Femur (tissue), 1 donor: ENCODE measurements at regions not wholly inside any gene's neighbourhood (a gene's known extent, or its start where the extent isn't known, plus 50 kb on each side); places are given as distances from the start of the nearest gene placed in this dataset.
"Not testable (repeated sequence)": the region's sequence is repeated elsewhere in the genome, so short reads cannot be mapped to it uniquely, and the experiment has no call there.

Source experiments
- DNase-seq: peaks from one replicate; pipeline ENCODE4 v3.0.0-alpha.2; 2017

DNA sequence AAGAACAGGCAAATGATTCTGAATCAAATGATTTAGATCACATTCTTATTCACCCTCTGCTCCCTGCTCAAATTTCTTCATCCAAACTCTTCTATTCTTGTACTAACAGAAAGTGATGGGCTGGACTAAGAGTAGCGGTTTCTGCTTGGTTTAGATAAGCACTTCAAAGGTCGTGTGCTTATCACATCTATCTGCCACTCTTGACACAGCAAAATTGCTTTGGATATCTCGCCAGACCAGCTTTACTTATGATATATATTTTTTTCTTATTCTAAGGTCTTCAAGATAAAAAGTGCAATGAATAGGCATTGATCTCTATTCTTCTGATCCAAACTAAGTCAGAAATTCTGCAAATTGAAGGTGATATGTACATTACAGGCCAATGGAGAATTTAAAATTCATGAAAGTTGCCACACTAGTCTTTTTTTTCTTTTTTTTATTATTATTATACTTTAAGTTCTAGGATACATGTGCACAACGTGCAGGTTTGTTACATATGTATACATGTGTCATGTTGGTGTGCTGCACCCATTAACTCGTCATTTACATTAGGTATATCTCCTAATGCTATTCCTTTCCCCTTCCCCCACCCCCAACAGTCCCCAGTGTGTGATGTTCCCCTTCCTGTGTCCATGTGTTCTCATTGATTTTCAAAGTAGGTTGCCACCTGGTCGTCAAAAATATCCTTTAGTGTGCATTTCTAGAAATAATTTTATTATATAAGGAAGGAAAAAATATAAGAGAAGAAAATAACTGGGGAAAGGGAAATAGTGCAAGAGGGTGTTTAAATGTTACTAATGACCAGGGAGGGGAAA, 1941.0 kb upstream of the RAG2 start:
- DNase-seq, result no peak

DNA sequence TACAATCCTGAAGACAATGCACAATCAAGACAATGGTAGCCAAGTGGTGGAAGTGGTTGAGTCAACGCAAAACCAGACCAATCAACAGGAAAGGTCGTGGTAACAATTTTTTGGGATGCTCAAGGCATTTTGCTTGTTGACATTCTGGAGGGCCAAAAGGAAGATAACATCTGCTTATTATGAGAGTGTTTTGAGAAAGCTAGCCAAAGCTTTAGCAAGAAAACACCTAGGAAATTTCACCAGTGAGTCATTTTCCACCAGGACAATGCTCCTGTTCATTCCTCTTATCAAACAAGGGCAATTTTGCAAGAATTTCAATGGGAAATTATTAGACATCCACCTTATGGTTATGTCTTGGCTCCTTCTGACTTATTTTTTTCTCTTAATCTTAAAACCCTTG, 1932.2 kb upstream of the RAG2 start:
- no peak for DNase-seq

DNA sequence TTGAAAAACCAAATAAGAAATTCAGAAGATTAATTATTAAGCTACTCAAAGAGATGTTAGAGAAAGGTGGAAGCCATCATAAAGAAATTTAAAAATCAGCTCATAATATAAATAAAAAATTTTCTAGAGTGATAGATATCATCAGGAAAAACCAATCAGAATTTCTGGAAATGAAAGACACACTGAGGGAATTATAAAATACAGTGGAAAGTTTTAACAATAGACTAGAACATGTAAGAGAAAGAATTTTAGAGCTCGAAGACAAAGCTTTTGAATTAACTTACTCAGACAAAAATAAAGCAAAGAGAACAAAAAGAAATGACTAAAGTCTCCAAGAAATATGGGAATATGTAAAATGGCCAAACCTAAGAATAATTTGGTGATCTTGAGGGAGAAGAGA, 1926.9 kb upstream of the RAG2 start:
- DNase-seq, result no peak

DNA sequence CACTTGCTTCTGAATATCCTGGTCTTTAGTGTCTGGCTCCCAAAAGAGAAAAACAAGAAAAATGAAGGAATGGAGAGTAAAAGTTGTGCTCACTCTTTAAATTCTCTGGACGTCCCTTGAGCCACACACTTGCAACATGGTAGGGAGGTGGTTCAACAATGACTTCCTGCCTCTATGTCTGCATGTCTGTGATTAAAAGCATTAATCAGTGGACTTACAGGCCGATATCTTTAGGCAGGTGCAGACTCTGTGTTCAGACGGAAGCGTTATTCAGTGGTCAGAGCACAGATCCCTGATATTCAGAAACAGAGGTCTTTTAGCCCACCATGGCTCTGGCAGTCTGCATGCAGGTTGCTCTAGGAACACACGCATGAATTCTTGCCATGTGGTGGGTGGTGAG, 1920.0 kb upstream of the RAG2 start:
- no peak for DNase-seq

DNA sequence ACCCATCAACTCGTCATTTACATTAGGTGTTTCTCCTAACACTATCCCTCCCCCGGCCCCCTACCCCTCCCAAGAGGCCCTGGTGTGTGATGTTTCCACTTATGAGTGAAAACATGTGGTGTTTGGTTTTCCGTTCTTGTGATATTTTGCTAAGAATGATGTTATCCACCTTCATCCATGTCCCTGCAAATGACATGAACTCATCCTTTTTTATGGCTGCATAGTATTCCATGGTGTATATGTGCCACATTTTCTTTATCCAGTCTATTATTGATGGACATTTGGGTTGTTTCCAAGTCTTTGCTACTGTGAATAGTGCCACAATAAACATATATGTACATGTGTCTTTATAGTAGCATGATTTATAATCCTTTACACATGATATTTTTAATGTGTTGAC, 1914.8 kb upstream of the RAG2 start:
- DNase-seq, result not testable (repeated sequence)

DNA sequence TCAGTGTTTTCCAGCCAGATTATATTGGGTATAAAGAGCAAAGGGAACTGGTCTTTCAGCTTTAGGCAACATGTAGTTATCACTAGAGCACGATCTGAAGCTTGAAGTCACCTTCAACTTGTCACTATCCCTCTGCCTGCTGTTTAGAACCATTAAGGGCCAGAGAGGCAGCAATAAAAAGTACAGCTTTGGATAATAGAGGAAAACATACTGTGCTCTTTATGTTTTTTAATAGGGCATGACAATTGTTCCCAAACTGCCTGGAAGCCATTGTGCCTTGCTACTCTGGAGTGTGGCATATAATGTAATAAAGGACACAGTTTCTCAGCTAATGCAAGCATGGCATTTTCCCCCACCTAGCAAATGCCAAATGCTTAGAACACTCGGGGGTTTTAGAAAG, 1912.0 kb upstream of the RAG2 start:
- no peak for DNase-seq

DNA sequence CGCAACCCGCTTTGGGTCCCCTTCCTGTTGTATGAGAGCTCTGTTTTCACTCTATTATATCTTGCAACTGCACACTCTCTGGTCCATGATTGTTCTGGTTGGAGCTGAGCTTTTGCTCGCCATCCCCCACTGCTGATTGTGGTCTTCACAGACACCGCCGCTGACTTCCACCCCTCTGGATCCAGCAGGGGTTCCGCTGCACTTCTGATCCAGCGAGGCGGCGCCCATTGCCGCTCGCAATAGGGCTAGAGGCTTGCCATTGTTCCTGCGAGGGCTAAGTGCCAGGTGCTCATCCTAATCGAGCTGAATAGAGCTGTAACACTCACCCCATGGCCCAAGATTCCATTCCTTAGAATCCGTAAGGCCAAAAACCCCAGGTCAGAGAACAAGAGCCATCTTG, 1905.8 kb upstream of the RAG2 start:
- DNase-seq, result no peak

DNA sequence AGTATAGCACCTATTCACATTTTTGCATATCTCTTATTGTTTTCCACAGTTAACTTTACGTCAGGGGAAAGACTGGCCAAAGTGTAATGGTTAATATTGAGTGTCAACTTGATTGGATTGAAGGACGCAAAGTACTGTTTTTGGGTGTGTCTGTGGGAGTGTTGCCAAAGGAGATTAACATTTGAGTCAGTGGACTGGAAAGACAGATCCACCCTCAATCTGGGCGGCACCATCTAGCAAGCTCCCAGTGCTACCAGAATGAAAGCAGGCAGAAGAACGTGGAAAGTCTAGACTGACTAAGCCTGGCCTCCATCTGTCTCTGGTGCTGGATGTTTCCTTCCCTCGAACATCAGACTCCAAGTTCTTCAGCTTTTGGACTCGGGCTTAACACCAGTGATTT, 1900.7 kb upstream of the RAG2 start:
- DNase-seq, result no peak

DNA sequence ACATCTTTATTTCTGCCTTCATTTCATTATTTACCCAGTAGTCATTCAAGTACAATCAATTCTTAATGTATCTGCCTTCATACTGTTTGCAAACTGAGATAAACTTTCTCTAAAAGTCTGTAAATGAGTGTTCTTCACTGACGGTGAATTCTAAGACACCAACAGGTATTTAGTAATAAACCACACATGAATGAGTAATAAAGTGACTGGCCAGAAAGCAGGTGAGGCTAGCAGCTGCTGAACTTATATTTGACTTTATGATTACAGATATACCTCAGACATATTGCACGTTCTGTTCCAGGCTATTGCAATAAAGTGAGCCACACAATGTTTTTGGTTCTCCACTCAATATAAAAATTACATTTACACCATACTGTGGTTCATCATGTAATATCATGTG, 1894.0 kb upstream of the RAG2 start:
- DNase-seq, result no peak

DNA sequence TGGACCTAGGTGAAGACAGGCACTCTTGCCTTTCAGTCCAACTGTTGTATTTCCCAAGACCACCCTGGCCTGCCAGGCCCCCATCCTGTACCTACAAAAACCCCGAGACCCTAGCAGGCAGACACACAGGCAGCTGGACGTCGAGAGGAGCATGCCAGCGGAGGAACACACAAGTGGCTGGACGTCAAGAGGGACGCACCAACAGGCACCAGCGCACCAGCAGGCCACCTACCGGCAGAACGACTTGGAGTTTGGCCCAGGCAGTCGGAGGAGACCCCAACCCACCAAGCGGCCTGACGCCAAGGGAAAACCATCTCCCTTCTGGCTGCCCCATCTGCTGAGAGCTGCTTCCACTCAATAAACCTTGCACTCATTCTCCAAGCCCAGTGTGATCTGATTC, 1883.4 kb upstream of the RAG2 start:
- no peak for DNase-seq

DNA sequence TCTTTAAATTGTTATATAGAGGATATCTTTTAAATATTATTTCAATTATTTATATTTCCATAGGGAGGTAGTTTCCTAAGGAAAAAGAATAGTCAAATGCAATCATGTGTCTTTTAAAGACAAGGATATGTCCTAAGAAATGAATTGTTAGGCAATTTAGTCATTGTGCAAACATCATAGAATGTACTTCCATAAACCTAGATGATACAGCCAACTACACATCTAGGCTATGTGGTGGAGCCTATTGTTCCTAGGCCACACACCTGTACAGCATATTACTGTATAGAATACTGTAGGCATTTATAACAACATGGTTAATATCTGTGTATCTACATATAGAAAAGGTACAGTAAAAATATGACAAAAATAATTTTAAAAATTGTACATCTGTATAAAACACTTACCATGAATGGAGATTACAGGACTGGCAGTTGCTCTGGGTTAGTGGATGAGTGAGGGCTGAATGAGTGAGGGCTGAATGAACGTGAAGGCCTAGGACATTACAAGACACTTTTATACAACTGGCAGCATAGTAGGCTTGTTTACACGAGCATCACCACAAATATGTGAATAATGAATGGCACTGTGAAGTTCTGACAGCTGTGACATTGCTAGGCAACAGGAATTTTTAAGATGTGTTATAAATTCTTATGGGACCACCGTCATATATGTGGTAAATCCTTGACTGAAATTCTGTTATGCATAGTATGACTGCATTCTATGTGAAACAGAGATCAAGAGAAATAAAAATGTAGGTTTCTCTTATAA, 1879.0 kb upstream of the RAG2 start:
- no peak for DNase-seq

DNA sequence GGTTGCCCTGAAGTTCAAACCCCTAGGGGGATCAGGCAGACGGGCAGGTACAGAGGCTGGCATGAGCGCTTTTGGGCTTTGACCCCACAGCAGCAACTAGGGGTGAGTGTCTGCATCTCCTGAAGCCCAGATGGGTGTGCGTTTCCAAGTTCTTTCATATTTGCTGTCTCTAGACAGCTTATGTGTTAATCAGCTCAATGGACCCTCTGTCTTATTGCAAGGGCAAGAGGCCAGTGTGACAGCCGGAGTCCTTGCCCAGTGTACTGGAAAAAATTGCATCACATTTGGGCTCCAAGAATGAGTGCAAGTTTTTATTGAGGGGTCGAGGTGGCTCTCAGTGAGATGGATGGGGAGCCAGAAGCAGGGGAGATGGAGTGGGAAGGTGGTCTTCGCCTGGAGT, 1863.7 kb upstream of the RAG2 start:
- DNase-seq, result peak; percentile 19

DNA sequence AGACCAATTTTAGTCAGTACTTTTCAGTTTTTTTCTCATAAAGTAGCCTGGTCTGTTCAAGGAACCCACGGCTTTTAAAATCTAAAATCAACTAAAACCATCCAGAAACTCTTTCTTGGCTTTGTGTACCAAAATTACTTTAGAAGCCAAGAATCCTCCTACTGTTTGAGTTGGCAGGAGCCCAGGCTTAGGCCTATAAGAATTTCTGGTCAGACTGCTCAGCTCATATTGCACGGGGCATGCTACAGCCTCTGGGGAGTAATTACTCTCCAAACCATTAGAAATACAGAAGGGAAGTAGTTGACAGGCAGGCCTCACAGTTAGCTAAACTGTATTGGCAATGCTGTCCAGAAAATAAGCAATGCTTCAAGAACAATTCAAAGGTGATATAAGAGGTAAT, 1862.9 kb upstream of the RAG2 start:
- DNase-seq, result peak; percentile 76

DNA sequence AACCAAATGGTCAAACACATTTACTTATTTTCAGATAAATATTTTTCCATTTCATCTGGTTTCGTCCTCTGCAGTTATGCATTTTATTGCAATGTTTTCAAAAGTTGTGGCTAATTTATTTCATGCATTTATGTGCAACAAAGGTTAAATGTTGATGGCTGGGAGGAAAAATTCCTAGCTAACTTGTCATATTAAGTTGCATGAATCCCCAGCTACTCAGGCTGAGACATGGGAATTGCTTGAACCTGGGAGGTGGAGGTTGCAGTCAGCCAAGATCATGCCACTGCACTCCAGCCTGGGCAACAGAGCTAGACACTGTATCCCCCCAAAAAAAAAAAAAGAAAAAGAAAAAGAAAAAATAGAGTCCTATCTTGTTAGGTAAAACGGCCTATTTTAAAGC, 1862.4 kb upstream of the RAG2 start:
- DNase-seq, result no peak

DNA sequence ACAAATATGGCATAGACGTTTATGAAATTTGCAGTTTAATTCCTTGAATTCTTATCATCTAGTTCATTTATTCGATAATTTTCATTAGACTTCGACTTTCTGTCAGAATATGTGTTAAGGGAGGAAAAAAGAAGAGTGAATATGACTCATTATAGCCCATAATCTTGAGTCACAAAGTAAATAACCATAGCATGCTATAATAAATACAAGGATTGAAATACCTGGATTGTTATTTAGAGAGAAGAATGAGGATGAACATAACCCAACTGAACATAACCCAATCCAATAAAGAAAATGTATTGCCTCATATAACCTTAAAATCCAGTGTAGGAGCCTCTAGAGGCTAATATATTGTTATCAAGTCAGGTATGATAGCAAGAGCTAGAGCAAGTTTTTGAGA, 1858.3 kb upstream of the RAG2 start:
- no peak for DNase-seq

DNA sequence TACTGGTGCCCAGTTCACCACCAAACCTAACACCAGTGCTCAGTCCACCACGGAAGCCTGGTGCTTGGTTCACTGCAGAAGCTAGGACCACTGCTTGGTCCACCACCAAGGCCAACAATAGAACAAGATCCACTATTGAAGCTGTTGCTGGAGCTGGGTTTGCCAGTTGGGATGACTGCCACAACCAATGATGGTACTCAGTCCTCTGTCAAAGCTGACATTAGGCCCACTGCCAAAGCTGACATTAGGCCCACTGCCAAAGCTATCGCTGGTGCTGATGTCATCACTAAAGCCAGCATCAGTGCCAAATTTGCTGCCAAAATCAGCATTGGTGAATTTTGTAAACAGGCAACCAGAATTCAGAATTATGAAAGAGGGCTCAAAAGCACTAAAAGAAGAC, 1850.2 kb upstream of the RAG2 start:
- peak; percentile 18 for DNase-seq

DNA sequence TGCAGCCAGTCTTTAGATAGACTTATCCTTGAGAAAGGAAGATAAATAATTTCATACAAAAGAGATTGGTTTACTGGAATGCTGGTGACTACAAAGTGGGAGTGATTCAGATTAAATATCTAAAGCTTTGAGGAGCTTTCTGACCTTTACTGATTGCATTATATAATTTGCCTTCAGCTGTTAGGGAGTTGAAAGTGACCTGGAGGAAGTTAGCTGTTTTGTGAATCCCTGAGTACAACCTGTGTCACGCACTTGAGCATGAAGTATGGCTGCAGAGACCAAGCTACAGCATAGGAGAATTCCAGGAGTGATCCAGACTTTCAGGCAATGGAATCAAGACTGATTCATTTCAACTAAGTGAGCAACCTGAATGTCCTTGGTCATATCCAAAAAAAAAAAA, 1848.3 kb upstream of the RAG2 start:
- no peak for DNase-seq

DNA sequence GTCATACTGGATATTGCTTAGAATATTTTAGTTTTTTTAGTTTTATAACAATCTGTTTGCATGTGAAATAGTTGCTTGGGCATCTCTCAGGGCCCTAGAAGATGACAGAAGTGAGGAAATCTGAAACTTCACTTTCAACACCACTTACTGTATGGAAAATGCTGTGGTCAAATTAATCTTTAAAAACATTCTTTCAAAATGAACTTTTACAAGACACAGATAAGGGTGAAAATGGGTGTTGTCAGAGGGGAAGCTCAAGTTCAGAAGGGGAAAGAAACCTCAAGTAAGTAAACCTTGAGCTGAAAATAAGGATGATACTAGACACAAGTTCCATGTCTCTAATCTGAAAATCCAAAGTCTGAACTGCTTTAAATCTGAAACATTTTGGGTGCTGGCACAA, 1840.1 kb upstream of the RAG2 start:
- DNase-seq, result no peak

DNA sequence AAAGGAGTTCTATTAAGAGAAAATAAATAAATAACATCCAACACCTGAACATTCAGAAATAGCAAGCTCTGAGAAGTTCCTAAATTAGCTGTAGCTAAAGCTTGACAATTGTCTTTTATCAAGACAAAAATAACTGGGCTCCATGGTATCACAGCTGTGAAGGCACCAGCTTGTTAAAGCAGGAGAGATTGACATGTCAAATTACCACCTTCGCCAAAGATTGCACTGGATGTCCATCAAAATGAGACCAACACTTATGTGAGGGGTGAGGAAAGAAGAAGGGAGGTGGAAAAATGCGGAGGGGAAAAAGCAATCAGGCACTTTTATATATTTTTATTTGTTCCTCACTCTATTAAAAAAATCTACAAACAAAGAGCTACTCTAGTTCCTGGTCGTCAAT, 1827.5 kb upstream of the RAG2 start:
- DNase-seq, result no peak

DNA sequence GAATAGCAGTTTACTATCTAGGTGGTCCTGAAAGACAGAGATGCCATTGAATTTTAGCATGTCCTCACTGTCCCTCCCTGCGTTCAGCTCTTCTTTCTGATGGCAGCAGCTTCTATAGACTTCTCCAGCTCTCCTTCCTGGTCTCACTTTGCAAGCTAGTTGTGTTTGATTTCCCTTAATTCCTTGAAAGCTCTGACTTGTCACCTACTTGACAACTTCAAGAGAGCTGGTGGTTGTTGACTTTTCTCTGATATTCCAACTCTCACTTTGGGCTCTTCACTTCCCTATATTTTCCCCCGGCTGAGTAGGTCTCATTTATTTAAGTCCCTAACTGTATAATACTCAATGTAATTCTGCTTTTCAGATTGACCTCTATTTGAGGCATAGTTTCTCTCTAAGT, 1825.0 kb upstream of the RAG2 start:
- DNase-seq, result no peak

DNA sequence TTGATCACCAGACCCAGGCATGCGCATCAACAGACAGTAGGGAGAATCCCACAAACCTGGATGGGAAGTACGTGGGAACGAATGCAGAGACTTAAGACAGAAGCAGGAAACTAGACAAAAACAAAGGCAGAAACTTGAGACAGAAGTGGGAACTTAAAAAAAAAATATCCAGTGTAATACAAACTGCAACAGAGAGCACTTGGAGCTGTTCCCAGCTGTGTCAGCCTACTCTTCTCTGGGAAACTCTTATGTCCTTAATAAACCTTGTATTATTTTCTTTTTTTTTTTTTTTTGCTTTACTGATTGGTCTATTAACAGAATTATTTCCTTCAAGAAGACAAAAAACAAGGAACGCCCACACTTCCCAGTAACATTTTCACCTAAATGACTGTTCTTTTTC, 1818.1 kb upstream of the RAG2 start:
- peak; percentile 17 for DNase-seq

DNA sequence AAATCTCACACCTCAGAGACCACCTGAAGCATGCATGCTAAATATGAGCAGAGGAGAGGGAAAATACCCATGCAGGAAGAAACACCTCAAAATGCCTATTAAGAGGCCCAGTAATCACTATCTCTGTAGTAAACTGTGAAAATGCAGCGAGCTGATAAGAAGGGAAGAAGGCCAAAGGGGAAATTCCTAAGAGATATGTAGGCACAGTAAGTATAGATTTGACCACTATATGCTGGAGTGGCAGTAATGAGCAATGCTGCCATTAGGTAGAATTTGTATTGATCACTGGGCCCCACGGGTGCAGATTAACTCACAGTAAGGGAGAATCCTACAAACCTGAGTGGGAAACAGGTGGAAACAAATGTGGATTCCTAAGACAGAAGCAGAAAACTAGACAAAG, 1813.1 kb upstream of the RAG2 start:
- no peak for DNase-seq

DNA sequence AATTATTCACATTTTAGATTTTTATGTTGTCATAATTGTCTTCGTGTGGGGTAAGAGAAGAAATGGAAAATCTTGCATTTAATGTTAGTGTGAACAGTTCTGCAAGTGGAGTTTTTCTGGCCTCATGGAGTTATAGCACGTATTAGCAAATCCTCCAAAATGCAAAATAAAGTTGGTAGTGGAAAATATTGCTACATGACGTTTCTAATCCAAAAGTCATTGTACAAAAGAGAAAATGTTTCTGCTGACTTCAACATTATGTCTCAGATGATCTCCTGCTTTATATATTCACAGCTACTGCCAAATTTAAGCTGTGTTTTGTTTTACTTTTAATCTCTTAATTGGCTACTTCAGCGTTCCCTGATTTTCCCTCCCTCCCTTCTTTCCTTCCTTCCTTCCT, 1804.0 kb upstream of the RAG2 start:
- no peak for DNase-seq

DNA sequence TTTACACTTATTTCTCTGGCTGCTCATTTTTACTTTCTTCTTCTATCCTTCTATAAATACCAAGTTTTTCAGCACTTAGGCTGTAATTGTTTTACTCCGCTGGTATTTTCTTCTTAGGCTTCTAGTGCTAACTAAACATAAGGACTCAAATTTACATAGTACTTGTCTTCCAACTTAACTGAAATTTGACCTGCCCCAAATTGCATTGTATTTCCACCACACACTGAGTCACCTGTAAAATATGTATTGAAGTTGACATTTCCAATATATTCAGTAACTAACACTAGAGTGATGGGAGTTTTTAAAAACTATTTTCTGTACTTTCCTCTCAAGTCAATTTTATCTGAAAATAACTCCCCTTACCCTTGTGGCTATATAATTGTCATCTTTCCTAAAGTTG, 1794.1 kb upstream of the RAG2 start:
- no peak for DNase-seq

DNA sequence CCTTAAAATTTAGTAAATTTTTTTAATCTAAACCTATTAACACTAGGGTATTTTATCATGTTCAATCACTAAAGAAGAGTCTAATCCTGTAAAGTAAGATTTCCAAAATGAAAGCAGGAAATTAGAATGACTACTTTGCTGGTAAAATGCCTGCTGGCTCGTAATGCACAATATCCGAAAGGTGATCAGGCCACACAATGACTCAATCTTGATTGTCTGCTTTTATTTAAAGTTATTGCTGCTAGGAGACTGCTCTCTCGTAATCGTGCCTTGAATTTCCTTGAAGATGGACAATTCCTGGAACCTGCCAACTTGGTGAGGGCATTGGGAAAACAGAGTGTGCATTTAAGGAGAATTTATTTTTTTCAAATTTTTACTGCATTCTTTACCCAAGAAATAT, 1786.5 kb upstream of the RAG2 start:
- no peak for DNase-seq
